ENCODE measurements at regions not wholly inside any gene's neighbourhood (a gene's known extent, or its start where the extent isn't known, plus 50 kb on each side); places are given as distances from the start of the nearest gene placed in this dataset.

GRCh38 chr18:61756244-61756643, 136.6 kb downstream of the RNF152 start:
- no peak overlapping the region for H2AFZ ChIP-seq (ENCODE audit: low read depth, low read length)
- no peaks in the 10 kb centered on the region for H3K27me3 ChIP-seq (ENCODE audit: insufficient read depth, low read length)
- H3K4me1 ChIP-seq (ENCODE audit: insufficient read depth, low read length): no peaks in the 10 kb centered on the region
- H3K4me3 ChIP-seq (ENCODE audit: low read length): no peak overlapping the region
- no peaks in the 10 kb centered on the region for H3K9me3 ChIP-seq (ENCODE audit: low read length)
- H3K36me3 ChIP-seq (ENCODE audit: insufficient read depth, low read length): no peaks in the 10 kb centered on the region

- Histone ChIP-seq H2AFZ (ENCODE audit: low read depth, low read length) (no peak overlapping the region), H3K4me1 (ENCODE audit: insufficient read depth, low read length) (no peaks in the 10 kb centered on the region), H3K27me3 (ENCODE audit: insufficient read depth, low read length) (no peaks in the 10 kb centered on the region), H3K9me3 (ENCODE audit: low read length) (no peaks in the 10 kb centered on the region), H3K4me3 (ENCODE audit: low read length) (no peak overlapping the region), H3K36me3 (ENCODE audit: insufficient read depth, low read length) (no peaks in the 10 kb centered on the region)
These were observed 137.3 kb downstream of the RNF152 start for GRCh38 chr18:61755555-61755954.

GRCh38 chr18:61754039-61754583, 138.7 kb downstream of the RNF152 start:
- Histone ChIP-seq H3K4me1 (ENCODE audit: insufficient read depth, low read length) (no peaks in the 10 kb centered on the region), H3K9me3 (ENCODE audit: low read length) (no peaks in the 10 kb centered on the region), H3K4me3 (ENCODE audit: low read length) (no peak overlapping the region), H3K27me3 (ENCODE audit: insufficient read depth, low read length) (no peaks in the 10 kb centered on the region), H3K36me3 (ENCODE audit: insufficient read depth, low read length) (no peaks in the 10 kb centered on the region), H2AFZ (ENCODE audit: low read depth, low read length) (no peak overlapping the region)

GRCh38 chr18:61753373-61753772, 139.4 kb downstream of the RNF152 start:
- Histone ChIP-seq H3K27me3 (ENCODE audit: insufficient read depth, low read length) (no peaks in the 10 kb centered on the region), H3K4me3 (ENCODE audit: low read length) (no peak overlapping the region), H3K36me3 (ENCODE audit: insufficient read depth, low read length) (no peaks in the 10 kb centered on the region), H2AFZ (ENCODE audit: low read depth, low read length) (no peak overlapping the region), H3K9me3 (ENCODE audit: low read length) (no peaks in the 10 kb centered on the region), H3K4me1 (ENCODE audit: insufficient read depth, low read length) (no peaks in the 10 kb centered on the region)

- no peaks in the 10 kb centered on the region for H3K9me3 ChIP-seq (ENCODE audit: low read length)
- H3K36me3 ChIP-seq (ENCODE audit: insufficient read depth, low read length): no peaks in the 10 kb centered on the region
- no peak overlapping the region for H3K4me3 ChIP-seq (ENCODE audit: low read length)
- H3K4me1 ChIP-seq (ENCODE audit: insufficient read depth, low read length): no peaks in the 10 kb centered on the region
- no peaks in the 10 kb centered on the region for H3K27me3 ChIP-seq (ENCODE audit: insufficient read depth, low read length)
- no peak overlapping the region for H2AFZ ChIP-seq (ENCODE audit: low read depth, low read length)
These were observed 139.8 kb downstream of the RNF152 start for GRCh38 chr18:61752973-61753372.

- Histone ChIP-seq H3K27me3 (ENCODE audit: insufficient read depth, low read length) (no peaks in the 10 kb centered on the region), H3K4me3 (ENCODE audit: low read length) (no peak overlapping the region), H3K9me3 (ENCODE audit: low read length) (no peaks in the 10 kb centered on the region)
These were observed 141.8 kb downstream of the RNF152 start for GRCh38 chr18:61750840-61751668.

GRCh38 chr18:61749546-61749945, 143.3 kb downstream of the RNF152 start:
- Histone ChIP-seq H3K27me3 (ENCODE audit: insufficient read depth, low read length) (no peaks in the 10 kb centered on the region), H2AFZ (ENCODE audit: low read depth, low read length) (no peak overlapping the region), H3K9me3 (ENCODE audit: low read length) (no peaks in the 10 kb centered on the region), H3K36me3 (ENCODE audit: insufficient read depth, low read length) (no peaks in the 10 kb centered on the region), H3K4me1 (ENCODE audit: insufficient read depth, low read length) (no peaks in the 10 kb centered on the region), H3K4me3 (ENCODE audit: low read length) (no peak overlapping the region)

More at GRCh38 chr18:61750840-61751668, 141.8 kb downstream of the RNF152 start:
- Histone ChIP-seq H2AFZ (ENCODE audit: low read depth, low read length) (no peak overlapping the region), H3K36me3 (ENCODE audit: insufficient read depth, low read length) (no peaks in the 10 kb centered on the region), H3K4me1 (ENCODE audit: insufficient read depth, low read length) (no peaks in the 10 kb centered on the region)

GRCh38 chr18:61749031-61749430, 143.8 kb downstream of the RNF152 start:
- Histone ChIP-seq H3K9me3 (ENCODE audit: low read length) (no peaks in the 10 kb centered on the region), H3K4me3 (ENCODE audit: low read length) (no peak overlapping the region), H2AFZ (ENCODE audit: low read depth, low read length) (no peak overlapping the region), H3K36me3 (ENCODE audit: insufficient read depth, low read length) (no peaks in the 10 kb centered on the region), H3K4me1 (ENCODE audit: insufficient read depth, low read length) (no peaks in the 10 kb centered on the region), H3K27me3 (ENCODE audit: insufficient read depth, low read length) (no peaks in the 10 kb centered on the region)

- Histone ChIP-seq H3K27me3 (ENCODE audit: insufficient read depth, low read length) (no peaks in the 10 kb centered on the region), H3K4me3 (ENCODE audit: low read length) (no peak overlapping the region), H3K36me3 (ENCODE audit: insufficient read depth, low read length) (no peaks in the 10 kb centered on the region), H2AFZ (ENCODE audit: low read depth, low read length) (no peak overlapping the region), H3K4me1 (ENCODE audit: insufficient read depth, low read length) (no peaks in the 10 kb centered on the region), H3K9me3 (ENCODE audit: low read length) (no peaks in the 10 kb centered on the region)
These were observed 144.8 kb downstream of the RNF152 start for GRCh38 chr18:61748004-61748403.

- no peaks in the 10 kb centered on the region for H3K27me3 ChIP-seq (ENCODE audit: insufficient read depth, low read length)
- no peak overlapping the region for H3K4me3 ChIP-seq (ENCODE audit: low read length)
- no peaks in the 10 kb centered on the region for H3K4me1 ChIP-seq (ENCODE audit: insufficient read depth, low read length)
- no peak overlapping the region for H2AFZ ChIP-seq (ENCODE audit: low read depth, low read length)
- no peaks in the 10 kb centered on the region for H3K9me3 ChIP-seq (ENCODE audit: low read length)
- no peaks in the 10 kb centered on the region for H3K36me3 ChIP-seq (ENCODE audit: insufficient read depth, low read length)
These were observed 148.9 kb downstream of the RNF152 start for GRCh38 chr18:61743775-61744531.

- no peaks in the 10 kb centered on the region for H3K36me3 ChIP-seq (ENCODE audit: insufficient read depth, low read length)
- no peaks in the 10 kb centered on the region for H3K27me3 ChIP-seq (ENCODE audit: insufficient read depth, low read length)
- no peak overlapping the region for H2AFZ ChIP-seq (ENCODE audit: low read depth, low read length)
- no peaks in the 10 kb centered on the region for H3K9me3 ChIP-seq (ENCODE audit: low read length)
- no peaks in the 10 kb centered on the region for H3K4me1 ChIP-seq (ENCODE audit: insufficient read depth, low read length)
- no peak overlapping the region for H3K4me3 ChIP-seq (ENCODE audit: low read length)
These were observed 150.0 kb downstream of the RNF152 start for GRCh38 chr18:61742565-61743429.

- Histone ChIP-seq H3K4me3 (ENCODE audit: low read length) (no peak overlapping the region), H3K36me3 (ENCODE audit: insufficient read depth, low read length) (no peaks in the 10 kb centered on the region), H3K4me1 (ENCODE audit: insufficient read depth, low read length) (no peaks in the 10 kb centered on the region), H2AFZ (ENCODE audit: low read depth, low read length) (no peak overlapping the region), H3K27me3 (ENCODE audit: insufficient read depth, low read length) (no peaks in the 10 kb centered on the region), H3K9me3 (ENCODE audit: low read length) (no peaks in the 10 kb centered on the region)
These were observed 150.8 kb downstream of the RNF152 start for GRCh38 chr18:61741881-61742454.

Data from neuron (in vitro differentiated cells).